ENCODE measurements at regions not wholly inside any gene's neighbourhood (a gene's known extent, or its start where the extent isn't known, plus 50 kb on each side); places are given as distances from the start of the nearest gene placed in this dataset.

GRCh38 chr4:174084981-174085380 is 198.5 kb downstream of the FBXO8 start:
- no peaks in the 10 kb centered on the region for H3K9me3 ChIP-seq
- TF ChIP-seq POLR2A (IDR thresholded peaks at IDR 0.05) = no peak
- TF ChIP-seq CTCF (IDR thresholded peaks at IDR 0.05) = no peak

GRCh38 chr4:174084542-174084941 is 198.9 kb downstream of the FBXO8 start:
- Histone ChIP-seq H3K4me1 (no peaks in the 10 kb centered on the region), H3K36me3 (no peaks in the 10 kb centered on the region), H3K27me3 (no peaks in the 10 kb centered on the region), H3K4me3 (no peak overlapping the region), H3K27ac (no peak overlapping the region), H3K9me3 (no peaks in the 10 kb centered on the region)
- TF ChIP-seq POLR2A (IDR thresholded peaks at IDR 0.05) (no peak), CTCF (IDR thresholded peaks at IDR 0.05) (no peak)
- ATAC-seq = no peak
- DNase-seq = no peak
- intact Hi-C loops (cut with DNase I) = no loop called here
- WGBS (ENCODE audit: insufficient coverage, low coverage, low lambda C conversion rate, missing lambda C conversion rate) = no CpG with 5 or more reads among the region's 1 CpG

More at GRCh38 chr4:174084981-174085380, 198.5 kb downstream of the FBXO8 start:
- Histone ChIP-seq H3K36me3 (no peaks in the 10 kb centered on the region), H3K27me3 (no peaks in the 10 kb centered on the region), H3K4me3 (no peak overlapping the region), H3K4me1 (no peaks in the 10 kb centered on the region), H3K27ac (no peak overlapping the region)
- no peak for DNase-seq
- WGBS (ENCODE audit: insufficient coverage, low coverage, low lambda C conversion rate, missing lambda C conversion rate) = 58% methylated on average over 2 of the region's 2 CpGs
- intact Hi-C loops (cut with DNase I) = no loop called here
- no peak for ATAC-seq

- H3K27me3 ChIP-seq = no peaks in the 10 kb centered on the region
- no peak for DNase-seq
- intact Hi-C loops (cut with DNase I) = no loop called here
- H3K27ac ChIP-seq = no peak overlapping the region
- ATAC-seq = no peak
- no peak for TF ChIP-seq POLR2A (IDR thresholded peaks at IDR 0.05)
- no peak for TF ChIP-seq CTCF (IDR thresholded peaks at IDR 0.05)
- no peaks in the 10 kb centered on the region for H3K36me3 ChIP-seq
- no peak overlapping the region for H3K4me3 ChIP-seq
- H3K9me3 ChIP-seq = no peaks in the 10 kb centered on the region
- H3K4me1 ChIP-seq = no peaks in the 10 kb centered on the region
Observed at GRCh38 chr4:174080361-174080760, 203.1 kb downstream of the FBXO8 start.

- no peak for TF ChIP-seq POLR2A (IDR thresholded peaks at IDR 0.05)
- no peak for TF ChIP-seq CTCF (IDR thresholded peaks at IDR 0.05)
- Histone ChIP-seq H3K36me3 (no peaks in the 10 kb centered on the region), H3K4me1 (no peaks in the 10 kb centered on the region), H3K4me3 (no peak overlapping the region), H3K27me3 (no peaks in the 10 kb centered on the region), H3K9me3 (no peaks in the 10 kb centered on the region), H3K27ac (no peak overlapping the region)
- intact Hi-C loops (cut with DNase I) = no loop called here
- no peak for DNase-seq
- ATAC-seq = no peak
Observed at GRCh38 chr4:174071595-174071994, 211.9 kb downstream of the FBXO8 start.

- Histone ChIP-seq H3K27ac (no peak overlapping the region), H3K36me3 (no peaks in the 10 kb centered on the region)
- no peak for DNase-seq
Observed at GRCh38 chr4:174069848-174070330, 213.6 kb downstream of the FBXO8 start.

More at GRCh38 chr4:174069848-174070330, 213.6 kb downstream of the FBXO8 start:
- intact Hi-C loops (cut with DNase I) = no loop called here
- WGBS (ENCODE audit: insufficient coverage, low coverage, low lambda C conversion rate, missing lambda C conversion rate) = 20% methylated on average over 2 of the region's 2 CpGs
- ATAC-seq = no peak
- Histone ChIP-seq H3K4me3 (no peak overlapping the region), H3K4me1 (no peaks in the 10 kb centered on the region), H3K27me3 (no peaks in the 10 kb centered on the region), H3K9me3 (no peaks in the 10 kb centered on the region)
- TF ChIP-seq CTCF (IDR thresholded peaks at IDR 0.05) = no peak
- TF ChIP-seq POLR2A (IDR thresholded peaks at IDR 0.05) = no peak

Measured in right lobe of liver (tissue), 6 donors.